Loucy (cell line): ENCODE measurements at regions not wholly inside any gene's neighbourhood (a gene's known extent, or its start where the extent isn't known, plus 50 kb on each side); places are given as distances from the start of the nearest gene placed in this dataset.

Experiments used
- EZH2phosphoT487 ChIP-seq: fragments of 200-600 bp; IDR thresholded peaks from 2 replicates; pipeline ENCODE4 v1.6.1; 2018; ENCODE audit warnings: antibody characterized with exemption, mild to moderate bottlenecking, moderate library complexity, borderline replicate concordance
- TF ChIP-seq, protein P1 (sequence below): fragments of 200-600 bp; sonication (generic); conservative IDR thresholded peaks from 2 replicates; pipeline ENCODE4 v1.5.1; 2014; ENCODE audit warnings: mild to moderate bottlenecking, antibody characterized with exemption, low read length

DNA sequence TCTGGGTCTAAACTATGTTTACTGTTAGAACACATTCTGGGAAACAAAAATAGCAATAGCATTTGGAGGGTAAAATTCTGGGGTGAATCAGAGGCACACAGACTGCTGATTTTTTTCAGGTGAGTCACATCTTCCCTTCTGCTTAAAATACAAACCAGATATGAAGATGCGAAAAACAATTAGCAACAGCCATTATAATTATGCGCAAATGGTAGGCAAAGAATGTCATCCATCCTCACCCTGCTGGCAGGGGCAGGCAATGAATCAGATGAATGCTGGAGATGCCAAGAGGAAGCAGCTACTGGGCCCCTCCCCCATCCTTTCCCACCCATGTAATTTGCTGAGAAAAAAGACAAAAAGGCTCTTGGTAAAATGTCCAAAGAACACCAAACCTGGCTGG is 282.9 kb downstream of the KLF5 start:
- TF ChIP-seq, protein P1, sequence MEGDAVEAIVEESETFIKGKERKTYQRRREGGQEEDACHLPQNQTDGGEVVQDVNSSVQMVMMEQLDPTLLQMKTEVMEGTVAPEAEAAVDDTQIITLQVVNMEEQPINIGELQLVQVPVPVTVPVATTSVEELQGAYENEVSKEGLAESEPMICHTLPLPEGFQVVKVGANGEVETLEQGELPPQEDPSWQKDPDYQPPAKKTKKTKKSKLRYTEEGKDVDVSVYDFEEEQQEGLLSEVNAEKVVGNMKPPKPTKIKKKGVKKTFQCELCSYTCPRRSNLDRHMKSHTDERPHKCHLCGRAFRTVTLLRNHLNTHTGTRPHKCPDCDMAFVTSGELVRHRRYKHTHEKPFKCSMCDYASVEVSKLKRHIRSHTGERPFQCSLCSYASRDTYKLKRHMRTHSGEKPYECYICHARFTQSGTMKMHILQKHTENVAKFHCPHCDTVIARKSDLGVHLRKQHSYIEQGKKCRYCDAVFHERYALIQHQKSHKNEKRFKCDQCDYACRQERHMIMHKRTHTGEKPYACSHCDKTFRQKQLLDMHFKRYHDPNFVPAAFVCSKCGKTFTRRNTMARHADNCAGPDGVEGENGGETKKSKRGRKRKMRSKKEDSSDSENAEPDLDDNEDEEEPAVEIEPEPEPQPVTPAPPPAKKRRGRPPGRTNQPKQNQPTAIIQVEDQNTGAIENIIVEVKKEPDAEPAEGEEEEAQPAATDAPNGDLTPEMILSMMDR = no peak
- no peak for TF ChIP-seq EZH2phosphoT487
